ENCODE measurements at regions not wholly inside any gene's neighbourhood (a gene's known extent, or its start where the extent isn't known, plus 50 kb on each side); places are given as distances from the start of the nearest gene placed in this dataset.
"Not testable (repeated sequence)": the region's sequence is repeated elsewhere in the genome, so short reads cannot be mapped to it uniquely, and the experiment has no call there.

GRCh38 chr10:35781643-35782035 lies 139.5 kb upstream of the FZD8 start:
- no peaks in the 10 kb centered on the region for H3K27me3 ChIP-seq
- TF ChIP-seq CTCF (IDR thresholded peaks at IDR 0.05) (no peak), POLR2A (IDR thresholded peaks at IDR 0.05) (no peak), EP300 (IDR thresholded peaks at IDR 0.05) (no peak)
- H3K27ac ChIP-seq = no peak overlapping the region
- WGBS, 2 donors = 48 to 55% methylated on average over 5 of the region's 5 CpGs
- H3K36me3 ChIP-seq = no peaks in the 10 kb centered on the region
- no peak overlapping the region for H3K4me3 ChIP-seq
- no peak for DNase-seq (ENCODE audit: low spot score in 2 of 2)
- H3K9me3 ChIP-seq = peaks cover 0 to 11% (median 0%) of the 10 kb centered on the region in 4 donors
- peaks cover 0 to 22% (median 2%) of the 10 kb centered on the region in 4 donors for H3K4me1 ChIP-seq

GRCh38 chr10:35780970-35781642 lies 139.0 kb upstream of the FZD8 start:
- Histone ChIP-seq H3K9me3 (peaks cover 0 to 5% (median 0%) of the 10 kb centered on the region in 4 donors), H3K27ac (no peak overlapping the region), H3K4me1 (peaks cover 0 to 22% (median 2%) of the 10 kb centered on the region in 4 donors), H3K27me3 (no peaks in the 10 kb centered on the region), H3K4me3 (no peak overlapping the region), H3K36me3 (no peaks in the 10 kb centered on the region)
- no peak for DNase-seq (ENCODE audit: low spot score in 2 of 2)
- TF ChIP-seq EP300 (IDR thresholded peaks at IDR 0.05) (no peak), POLR2A (IDR thresholded peaks at IDR 0.05) (no peak), CTCF (IDR thresholded peaks at IDR 0.05) (no peak)
- 89 to 91% methylated on average over 2 of the region's 2 CpGs for WGBS, 2 donors

- Histone ChIP-seq H3K36me3 (no peaks in the 10 kb centered on the region), H3K9me3 (no peaks in the 10 kb centered on the region), H3K4me3 (no peak overlapping the region), H3K27ac (no peak overlapping the region), H3K4me1 (peaks cover 0 to 8% (median 2%) of the 10 kb centered on the region in 4 donors), H3K27me3 (no peaks in the 10 kb centered on the region)
- DNase-seq (ENCODE audit: low spot score in 2 of 2) = no peak
- TF ChIP-seq CTCF (IDR thresholded peaks at IDR 0.05) (no peak), EP300 (IDR thresholded peaks at IDR 0.05) (no peak), POLR2A (IDR thresholded peaks at IDR 0.05) (no peak)
- 33 to 45% methylated on average over 6 of the region's 6 CpGs for WGBS, 2 donors
Observed at GRCh38 chr10:35778306-35778705, 136.2 kb upstream of the FZD8 start.

GRCh38 chr10:35776557-35776956 lies 134.5 kb upstream of the FZD8 start:
- H3K27me3 ChIP-seq; H3K27ac ChIP-seq; H3K4me3 ChIP-seq; H3K36me3 ChIP-seq; DNase-seq (ENCODE audit: low spot score in 2 of 2); H3K9me3 ChIP-seq; H3K4me1 ChIP-seq: not testable (repeated sequence)

- TF ChIP-seq CTCF (IDR thresholded peaks at IDR 0.05) (no peak), POLR2A (IDR thresholded peaks at IDR 0.05) (no peak), EP300 (IDR thresholded peaks at IDR 0.05) (no peak)
- WGBS, 2 donors = 90 to 92% methylated on average over 3 of the region's 3 CpGs
Observed at GRCh38 chr10:35774109-35774508, 132.0 kb upstream of the FZD8 start.

More at GRCh38 chr10:35774109-35774508, 132.0 kb upstream of the FZD8 start:
- no peaks in the 10 kb centered on the region for H3K27me3 ChIP-seq
- H3K36me3 ChIP-seq = no peaks in the 10 kb centered on the region
- DNase-seq (ENCODE audit: low spot score in 2 of 2) = no peak
- no peak overlapping the region for H3K27ac ChIP-seq
- no peak overlapping the region for H3K4me3 ChIP-seq
- H3K9me3 ChIP-seq = no peaks in the 10 kb centered on the region
- peaks cover 0 to 8% (median 2%) of the 10 kb centered on the region in 4 donors for H3K4me1 ChIP-seq
